ENCODE measurements at regions not wholly inside any gene's neighbourhood (a gene's known extent, or its start where the extent isn't known, plus 50 kb on each side); places are given as distances from the start of the nearest gene placed in this dataset.

DNA sequence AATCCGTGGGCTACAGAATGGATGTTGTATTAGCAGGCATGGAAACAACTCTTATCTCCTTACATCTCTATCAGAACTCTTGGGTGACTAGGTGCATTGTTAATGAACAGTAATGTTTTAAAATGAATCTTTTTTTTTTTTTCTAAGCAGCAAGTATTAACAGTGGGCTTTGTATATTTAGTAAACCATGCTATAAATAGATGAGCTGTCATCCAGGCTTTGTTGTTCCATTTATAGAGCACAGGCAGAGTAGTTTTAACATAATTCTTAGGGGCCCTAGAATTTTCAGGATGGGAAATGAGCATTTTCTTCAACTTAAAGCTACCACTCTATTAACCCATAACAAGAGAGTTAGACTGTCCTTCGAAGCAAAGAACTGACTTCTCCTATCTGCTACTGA lies 233.7 kb upstream of the ADAMTSL1 start:
- Histone ChIP-seq H3K4me3 (no peak overlapping the region), H3K4me1 (peaks cover 13% of the 10 kb centered on the region; the same call in 2 of the 3 replicates), H3K9me3 (peaks cover 13% of the 10 kb centered on the region; the same call in 2 of the 3 replicates), H3K4me2 (no peak overlapping the region), H3K27ac (no peak overlapping the region)
- CTCF ChIA-PET = no interaction called here
- WGBS (ENCODE audit: missing lambda C conversion rate) = 7% methylated on average over 2 of the region's 2 CpGs
- DNase-seq (ENCODE audit: low read depth in 1 of 2, low spot score in 1 of 2) = no peak
- TF ChIP-seq HOXB13 (CRISPR knock-in tag; IDR thresholded peaks at IDR 0.05; ENCODE audit: low read depth) (no peak), ZC3H11A (IDR thresholded peaks at IDR 0.05) (no peak), HEYL (CRISPR knock-in tag; IDR thresholded peaks at IDR 0.05) (no peak), HOXA7 (CRISPR knock-in tag; IDR thresholded peaks at IDR 0.05) (no peak), HMGXB4 (CRISPR knock-in tag; IDR thresholded peaks at IDR 0.05; ENCODE audit: borderline replicate concordance) (no peak), JUNB (IDR thresholded peaks at IDR 0.05) (no peak), NFE2L2 (conservative IDR thresholded peaks at IDR 0.05; ENCODE audit: low read length) (no peak), ATOH8 (CRISPR knock-in tag; IDR thresholded peaks at IDR 0.05; ENCODE audit: low read depth) (no peak), MAX (IDR thresholded peaks at IDR 0.05) (no peak), JUN (IDR thresholded peaks at IDR 0.05) (no peak), SMC3 (IDR thresholded peaks at IDR 0.05) (no peak), EP300 (IDR thresholded peaks at IDR 0.05) (no peak), RCOR1 (IDR thresholded peaks at IDR 0.05; ENCODE audit: low read depth, low read length) (no peak), ZSCAN20 (CRISPR knock-in tag; IDR thresholded peaks at IDR 0.05) (no peak)
- TF ChIP-seq, protein P1, sequence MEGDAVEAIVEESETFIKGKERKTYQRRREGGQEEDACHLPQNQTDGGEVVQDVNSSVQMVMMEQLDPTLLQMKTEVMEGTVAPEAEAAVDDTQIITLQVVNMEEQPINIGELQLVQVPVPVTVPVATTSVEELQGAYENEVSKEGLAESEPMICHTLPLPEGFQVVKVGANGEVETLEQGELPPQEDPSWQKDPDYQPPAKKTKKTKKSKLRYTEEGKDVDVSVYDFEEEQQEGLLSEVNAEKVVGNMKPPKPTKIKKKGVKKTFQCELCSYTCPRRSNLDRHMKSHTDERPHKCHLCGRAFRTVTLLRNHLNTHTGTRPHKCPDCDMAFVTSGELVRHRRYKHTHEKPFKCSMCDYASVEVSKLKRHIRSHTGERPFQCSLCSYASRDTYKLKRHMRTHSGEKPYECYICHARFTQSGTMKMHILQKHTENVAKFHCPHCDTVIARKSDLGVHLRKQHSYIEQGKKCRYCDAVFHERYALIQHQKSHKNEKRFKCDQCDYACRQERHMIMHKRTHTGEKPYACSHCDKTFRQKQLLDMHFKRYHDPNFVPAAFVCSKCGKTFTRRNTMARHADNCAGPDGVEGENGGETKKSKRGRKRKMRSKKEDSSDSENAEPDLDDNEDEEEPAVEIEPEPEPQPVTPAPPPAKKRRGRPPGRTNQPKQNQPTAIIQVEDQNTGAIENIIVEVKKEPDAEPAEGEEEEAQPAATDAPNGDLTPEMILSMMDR (IDR thresholded peaks at IDR 0.05) = no peak
- POLR2A ChIA-PET = no interaction called here
- FAIRE-seq = no peak
- ATAC-seq = no peak

DNA sequence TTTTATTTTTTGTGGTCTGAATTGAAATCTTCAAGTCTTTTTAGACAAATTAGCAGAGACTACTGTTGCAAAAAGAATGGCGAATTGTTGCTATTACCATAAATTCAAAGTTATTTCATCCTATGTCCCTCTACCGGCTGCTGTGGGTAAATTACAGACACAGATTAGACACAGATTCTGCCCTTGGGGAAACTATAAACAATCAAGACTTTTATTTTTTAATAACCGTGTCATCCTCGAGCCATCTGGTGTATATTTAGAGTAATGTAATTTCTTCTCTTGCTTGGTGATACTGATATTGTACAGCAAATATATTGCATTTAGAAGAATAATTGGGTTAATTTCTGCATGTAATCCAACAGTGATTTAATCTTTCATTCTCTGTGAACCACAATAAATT lies 228.0 kb upstream of the ADAMTSL1 start:
- POLR2A ChIA-PET = no interaction called here
- no peak overlapping the region for H3K27ac ChIP-seq
- no peak overlapping the region for H3K4me3 ChIP-seq
- H3K4me2 ChIP-seq = no peak overlapping the region
- H3K4me1 ChIP-seq = no peaks in the 10 kb centered on the region
- H3K9me3 ChIP-seq = peaks cover 13% of the 10 kb centered on the region; the same call in 2 of the 3 replicates
- no peak for FAIRE-seq
- no peak for ATAC-seq
- no peak for DNase-seq (ENCODE audit: low read depth in 1 of 2, low spot score in 1 of 2)
- CTCF ChIA-PET = no interaction called here
- 34% methylated on average over 4 of the region's 4 CpGs for WGBS (ENCODE audit: missing lambda C conversion rate)
- TF ChIP-seq ATOH8 (CRISPR knock-in tag; IDR thresholded peaks at IDR 0.05; ENCODE audit: low read depth) (no peak), BCL3 (IDR thresholded peaks at IDR 0.05) (no peak), E2F6 (IDR thresholded peaks at IDR 0.05; ENCODE audit: borderline replicate concordance, low read depth) (no peak), SREBF2 (IDR thresholded peaks at IDR 0.05) (no peak), NFE2L2 (conservative IDR thresholded peaks at IDR 0.05; ENCODE audit: low read length) (no peak), ZNF302 (CRISPR knock-in tag; IDR thresholded peaks at IDR 0.05) (no peak), CHD4 (IDR thresholded peaks at IDR 0.05; ENCODE audit: borderline replicate concordance) (no peak), HES2 (IDR thresholded peaks at IDR 0.05) (no peak), ZSCAN20 (CRISPR knock-in tag; IDR thresholded peaks at IDR 0.05) (no peak), HOXB13 (CRISPR knock-in tag; IDR thresholded peaks at IDR 0.05; ENCODE audit: low read depth) (no peak), PBX3 (IDR thresholded peaks at IDR 0.05) (no peak), HEYL (CRISPR knock-in tag; IDR thresholded peaks at IDR 0.05) (no peak), FOSL2 (IDR thresholded peaks at IDR 0.05) (no peak), FOSL2 (CRISPR knock-in tag; IDR thresholded peaks at IDR 0.05) (no peak)
- TF ChIP-seq, protein P2, sequence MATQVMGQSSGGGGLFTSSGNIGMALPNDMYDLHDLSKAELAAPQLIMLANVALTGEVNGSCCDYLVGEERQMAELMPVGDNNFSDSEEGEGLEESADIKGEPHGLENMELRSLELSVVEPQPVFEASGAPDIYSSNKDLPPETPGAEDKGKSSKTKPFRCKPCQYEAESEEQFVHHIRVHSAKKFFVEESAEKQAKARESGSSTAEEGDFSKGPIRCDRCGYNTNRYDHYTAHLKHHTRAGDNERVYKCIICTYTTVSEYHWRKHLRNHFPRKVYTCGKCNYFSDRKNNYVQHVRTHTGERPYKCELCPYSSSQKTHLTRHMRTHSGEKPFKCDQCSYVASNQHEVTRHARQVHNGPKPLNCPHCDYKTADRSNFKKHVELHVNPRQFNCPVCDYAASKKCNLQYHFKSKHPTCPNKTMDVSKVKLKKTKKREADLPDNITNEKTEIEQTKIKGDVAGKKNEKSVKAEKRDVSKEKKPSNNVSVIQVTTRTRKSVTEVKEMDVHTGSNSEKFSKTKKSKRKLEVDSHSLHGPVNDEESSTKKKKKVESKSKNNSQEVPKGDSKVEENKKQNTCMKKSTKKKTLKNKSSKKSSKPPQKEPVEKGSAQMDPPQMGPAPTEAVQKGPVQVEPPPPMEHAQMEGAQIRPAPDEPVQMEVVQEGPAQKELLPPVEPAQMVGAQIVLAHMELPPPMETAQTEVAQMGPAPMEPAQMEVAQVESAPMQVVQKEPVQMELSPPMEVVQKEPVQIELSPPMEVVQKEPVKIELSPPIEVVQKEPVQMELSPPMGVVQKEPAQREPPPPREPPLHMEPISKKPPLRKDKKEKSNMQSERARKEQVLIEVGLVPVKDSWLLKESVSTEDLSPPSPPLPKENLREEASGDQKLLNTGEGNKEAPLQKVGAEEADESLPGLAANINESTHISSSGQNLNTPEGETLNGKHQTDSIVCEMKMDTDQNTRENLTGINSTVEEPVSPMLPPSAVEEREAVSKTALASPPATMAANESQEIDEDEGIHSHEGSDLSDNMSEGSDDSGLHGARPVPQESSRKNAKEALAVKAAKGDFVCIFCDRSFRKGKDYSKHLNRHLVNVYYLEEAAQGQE (IDR thresholded peaks at IDR 0.05) = no peak

All from A549 (cell line).